Central memory CD8-positive, alpha-beta T cell (primary cell): ENCODE measurements at regions not wholly inside any gene's neighbourhood (a gene's known extent, or its start where the extent isn't known, plus 50 kb on each side); places are given as distances from the start of the nearest gene placed in this dataset.

Experiments used
- ATAC-seq: fragments of 150-1000 bp; cut with Tn5 transposase; replicated peaks from 2 replicates; pipeline ENCODE4 v1.10.0; 2022; ENCODE audit warnings: mild to moderate bottlenecking, moderate FRiP score, moderate number of reproducible peaks; ENCODE audit not compliant: poor library complexity, severe bottlenecking; ENCODE audit errors: extremely low read depth
- DNase-seq, 2 donors: peaks; one replicate each; pipeline ENCODE4 v3.0.0; 2021; ENCODE audit warnings: low spot score in 2 of 2
- H3K27ac Mint-ChIP-seq: one replicate; pipeline ENCODE4 v1.8.0; 2022; ENCODE audit warnings: low read depth, mild to moderate bottlenecking, moderate library complexity, mixed read lengths
- H3K27me3 Mint-ChIP-seq: one replicate; pipeline ENCODE4 v1.8.0; 2022; ENCODE audit warnings: mixed read lengths
- H3K36me3 Mint-ChIP-seq: one replicate; pipeline ENCODE4 v1.8.0; 2022; ENCODE audit warnings: mild to moderate bottlenecking, moderate library complexity, mixed read lengths; ENCODE audit not compliant: insufficient read depth
- H3K4me1 Mint-ChIP-seq: one replicate; pipeline ENCODE4 v1.8.0; 2022; ENCODE audit warnings: mixed read lengths
- H3K4me3 Mint-ChIP-seq: one replicate; pipeline ENCODE4 v1.8.0; 2022; ENCODE audit warnings: mild to moderate bottlenecking, moderate library complexity, mixed read lengths
- H3K9me3 Mint-ChIP-seq: one replicate; pipeline ENCODE4 v1.8.0; 2022; ENCODE audit warnings: mixed read lengths

GRCh38 chr13:75173457-75174356 lies 308.3 kb downstream of the TBC1D4 start:
- H3K4me1 Mint-ChIP-seq = no peaks in the 10 kb centered on the region
- peaks cover 64% of the 10 kb centered on the region for H3K27me3 Mint-ChIP-seq
- no peak overlapping the region for H3K4me3 Mint-ChIP-seq
- no peaks in the 10 kb centered on the region for H3K9me3 Mint-ChIP-seq
- no peak overlapping the region for H3K27ac Mint-ChIP-seq
- H3K36me3 Mint-ChIP-seq = no peaks in the 10 kb centered on the region
- DNase-seq = no peak
- ATAC-seq = no peak

DNA sequence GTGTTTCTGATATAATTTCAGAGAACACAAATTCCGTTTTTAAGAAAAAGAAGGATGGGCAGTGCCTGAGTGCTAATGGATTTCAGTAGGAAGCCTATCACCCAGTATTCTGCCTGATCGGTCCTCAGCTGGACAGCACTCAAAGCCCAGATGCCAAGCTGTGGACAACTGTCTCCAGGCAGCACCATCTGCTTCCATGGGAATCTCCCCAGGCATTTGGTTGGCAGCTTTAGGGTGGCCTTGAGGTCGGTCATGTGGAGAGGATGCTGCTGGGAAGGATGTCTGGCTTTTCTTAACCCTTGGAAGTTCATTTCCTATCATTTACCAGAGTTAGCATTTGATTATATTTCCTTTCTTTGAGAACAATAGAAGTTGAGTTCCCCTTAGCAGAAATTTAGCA lies 311.7 kb downstream of the TBC1D4 start:
- no peaks in the 10 kb centered on the region for H3K9me3 Mint-ChIP-seq
- no peaks in the 10 kb centered on the region for H3K4me1 Mint-ChIP-seq
- H3K36me3 Mint-ChIP-seq = no peaks in the 10 kb centered on the region
- H3K27ac Mint-ChIP-seq = no peak overlapping the region
- H3K27me3 Mint-ChIP-seq = peaks cover 50% of the 10 kb centered on the region
- ATAC-seq = no peak
- DNase-seq = no peak
- H3K4me3 Mint-ChIP-seq = no peak overlapping the region

DNA sequence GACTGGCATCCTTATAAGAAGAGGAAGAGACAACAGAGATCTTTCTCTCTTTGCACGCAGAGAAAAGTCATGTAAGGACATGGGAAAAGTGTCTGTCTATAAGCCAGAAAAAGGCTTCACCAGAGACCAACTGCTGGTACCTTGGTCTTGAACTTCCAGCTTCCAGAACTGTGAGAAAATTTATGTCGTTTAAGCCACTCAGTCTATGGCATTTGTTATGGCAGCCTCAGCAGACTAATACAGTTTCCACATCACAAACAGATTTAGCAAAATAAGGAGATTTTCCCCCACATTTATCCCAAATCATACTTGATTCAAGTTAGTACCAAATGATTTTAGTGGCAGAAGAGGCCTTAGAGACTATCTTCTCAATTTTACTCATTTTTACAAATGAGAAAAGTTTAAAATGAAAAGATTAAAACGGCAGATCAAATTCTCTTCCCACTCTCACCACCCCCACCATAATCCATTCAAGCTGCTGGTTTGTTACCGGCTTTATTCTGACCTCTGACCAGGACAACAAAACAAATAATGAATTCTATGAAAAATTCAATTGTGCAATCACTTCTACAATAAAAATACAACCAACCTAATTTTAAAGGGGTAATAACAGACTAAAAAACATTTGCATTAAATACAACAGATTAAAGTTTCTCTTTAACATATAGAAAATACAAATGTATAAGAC lies 316.3 kb downstream of the TBC1D4 start:
- Mint-ChIP-seq H3K36me3 (no peaks in the 10 kb centered on the region), H3K4me3 (no peak overlapping the region), H3K4me1 (no peaks in the 10 kb centered on the region), H3K9me3 (no peaks in the 10 kb centered on the region), H3K27ac (no peak overlapping the region), H3K27me3 (peaks cover 35% of the 10 kb centered on the region)
- DNase-seq (no peak), ATAC-seq (no peak)

DNA sequence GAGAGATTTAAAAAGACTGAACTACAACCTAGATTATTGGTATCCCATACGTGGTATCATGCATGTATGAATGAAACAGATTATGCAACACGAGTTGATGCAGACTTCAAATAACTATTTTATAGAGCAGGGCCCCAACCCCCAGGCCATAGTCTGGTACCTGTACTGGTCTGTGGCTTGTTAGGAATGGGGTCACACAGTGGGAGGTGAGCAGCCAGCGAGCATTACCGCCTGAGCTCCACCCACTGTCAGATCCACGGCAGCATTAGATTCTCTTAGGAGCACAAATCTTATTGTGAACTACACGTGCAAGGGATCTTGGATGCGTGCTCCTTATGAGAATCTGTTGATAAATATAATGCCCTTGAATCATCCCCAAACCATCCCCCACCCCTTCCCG lies 320.2 kb downstream of the TBC1D4 start:
- Mint-ChIP-seq H3K4me3 (no peak overlapping the region), H3K36me3 (no peaks in the 10 kb centered on the region), H3K4me1 (no peaks in the 10 kb centered on the region), H3K9me3 (no peaks in the 10 kb centered on the region), H3K27ac (no peak overlapping the region), H3K27me3 (peaks cover 53% of the 10 kb centered on the region)
- ATAC-seq = no peak
- no peak for DNase-seq

- H3K9me3 Mint-ChIP-seq = no peaks in the 10 kb centered on the region
- no peak overlapping the region for H3K27ac Mint-ChIP-seq
- DNase-seq = no peak
- H3K27me3 Mint-ChIP-seq = peaks cover 61% of the 10 kb centered on the region
- H3K4me3 Mint-ChIP-seq = no peak overlapping the region
- no peaks in the 10 kb centered on the region for H3K36me3 Mint-ChIP-seq
- no peak for ATAC-seq
- H3K4me1 Mint-ChIP-seq = no peaks in the 10 kb centered on the region
These were observed 321.0 kb downstream of the TBC1D4 start for GRCh38 chr13:75160984-75161383.

DNA sequence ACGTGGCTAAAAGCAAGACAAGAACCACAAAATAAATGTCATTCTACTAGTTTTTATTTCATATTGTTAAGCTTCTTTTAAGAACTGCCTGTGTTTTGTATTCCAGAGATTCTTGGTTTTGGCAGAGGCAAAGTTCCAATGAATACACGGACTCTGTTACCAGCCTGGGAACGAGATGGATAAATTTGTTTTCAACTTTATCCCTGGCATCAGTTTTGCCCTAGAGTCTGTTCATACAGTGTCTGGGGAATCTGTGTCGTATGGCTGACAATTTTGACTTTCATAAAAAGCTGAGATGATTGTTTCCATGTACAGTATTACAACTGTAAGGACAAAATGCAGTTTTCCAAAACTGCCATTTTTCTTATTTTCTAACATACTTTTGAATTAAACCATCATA lies 327.6 kb downstream of the TBC1D4 start:
- peaks cover 5% of the 10 kb centered on the region for H3K4me1 Mint-ChIP-seq
- H3K27ac Mint-ChIP-seq = no peak overlapping the region
- peaks cover 6% of the 10 kb centered on the region for H3K9me3 Mint-ChIP-seq
- no peak overlapping the region for H3K4me3 Mint-ChIP-seq
- ATAC-seq = no peak
- no peaks in the 10 kb centered on the region for H3K36me3 Mint-ChIP-seq
- peaks cover 85% of the 10 kb centered on the region for H3K27me3 Mint-ChIP-seq
- DNase-seq = no peak

DNA sequence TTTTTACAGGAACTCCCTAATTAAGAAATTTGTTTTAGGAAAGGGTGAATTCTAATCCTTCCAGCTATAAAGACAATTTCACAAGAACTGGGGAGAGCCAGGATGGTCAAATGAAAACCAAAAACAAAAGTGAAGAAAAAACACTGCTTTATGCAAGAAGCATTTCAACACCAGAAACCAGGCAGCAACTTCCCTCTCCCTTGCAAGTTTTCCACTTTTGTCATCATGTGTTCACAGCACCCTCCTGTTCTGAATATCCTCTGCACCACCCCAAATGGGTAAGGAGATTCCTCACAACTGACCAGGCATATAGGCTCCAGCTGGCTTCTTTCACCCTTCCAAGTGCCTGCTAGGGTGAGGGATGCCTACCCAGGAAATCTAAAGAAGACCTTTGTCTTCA lies 328.1 kb downstream of the TBC1D4 start:
- H3K4me1 Mint-ChIP-seq = peaks cover 5% of the 10 kb centered on the region
- no peak overlapping the region for H3K4me3 Mint-ChIP-seq
- H3K27ac Mint-ChIP-seq = no peak overlapping the region
- DNase-seq (no peak), ATAC-seq (no peak)
- H3K36me3 Mint-ChIP-seq = no peaks in the 10 kb centered on the region
- peaks cover 85% of the 10 kb centered on the region for H3K27me3 Mint-ChIP-seq
- peaks cover 6% of the 10 kb centered on the region for H3K9me3 Mint-ChIP-seq

- H3K4me3 Mint-ChIP-seq = no peak overlapping the region
- H3K4me1 Mint-ChIP-seq = peaks cover 5% of the 10 kb centered on the region
- DNase-seq = no peak
- H3K27me3 Mint-ChIP-seq = peaks cover 83% of the 10 kb centered on the region
- H3K36me3 Mint-ChIP-seq = no peaks in the 10 kb centered on the region
- no peak overlapping the region for H3K27ac Mint-ChIP-seq
- H3K9me3 Mint-ChIP-seq = peaks cover 6% of the 10 kb centered on the region
- no peak for ATAC-seq
These were observed 328.6 kb downstream of the TBC1D4 start for GRCh38 chr13:75153386-75153785.

DNA sequence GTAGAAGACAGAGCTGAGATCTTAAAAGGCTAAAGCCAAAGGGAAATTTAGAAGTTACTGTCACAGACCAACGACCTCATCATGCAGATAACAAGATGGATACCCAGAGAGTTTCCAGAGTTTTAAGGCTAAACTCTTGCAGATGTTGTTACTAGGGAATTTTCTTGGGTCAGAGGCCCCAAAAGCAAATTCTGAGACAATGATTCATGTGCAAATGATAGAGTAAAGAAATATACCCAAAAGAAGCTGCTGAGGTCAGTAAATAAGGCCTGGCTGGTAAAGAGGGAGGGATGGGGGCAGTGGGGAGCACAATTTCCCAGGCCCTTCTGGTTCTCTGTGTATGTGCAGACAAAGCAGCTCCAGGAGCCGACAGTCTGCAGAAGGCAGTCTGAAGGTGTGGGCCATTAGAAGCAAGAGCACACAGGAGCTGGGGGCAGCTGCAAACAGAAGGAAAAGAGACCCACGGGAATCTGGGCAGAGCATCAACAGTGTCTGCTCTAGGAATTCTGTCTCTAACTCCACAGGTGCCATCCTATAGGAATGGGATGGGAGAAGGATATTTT lies 330.8 kb downstream of the TBC1D4 start:
- ATAC-seq = no peak
- no peak for DNase-seq
- Mint-ChIP-seq H3K27me3 (peaks cover 68% of the 10 kb centered on the region), H3K4me3 (no peak overlapping the region), H3K9me3 (peaks cover 6% of the 10 kb centered on the region), H3K27ac (no peak overlapping the region), H3K4me1 (peaks cover 5% of the 10 kb centered on the region), H3K36me3 (no peaks in the 10 kb centered on the region)

- H3K27ac Mint-ChIP-seq = no peak overlapping the region
- H3K4me1 Mint-ChIP-seq = peaks cover 5% of the 10 kb centered on the region
- no peak for DNase-seq
- no peaks in the 10 kb centered on the region for H3K36me3 Mint-ChIP-seq
- peaks cover 6% of the 10 kb centered on the region for H3K9me3 Mint-ChIP-seq
- no peak overlapping the region for H3K4me3 Mint-ChIP-seq
- H3K27me3 Mint-ChIP-seq = peaks cover 69% of the 10 kb centered on the region
- ATAC-seq = no peak
These were observed 332.2 kb downstream of the TBC1D4 start for GRCh38 chr13:75149776-75150175.

DNA sequence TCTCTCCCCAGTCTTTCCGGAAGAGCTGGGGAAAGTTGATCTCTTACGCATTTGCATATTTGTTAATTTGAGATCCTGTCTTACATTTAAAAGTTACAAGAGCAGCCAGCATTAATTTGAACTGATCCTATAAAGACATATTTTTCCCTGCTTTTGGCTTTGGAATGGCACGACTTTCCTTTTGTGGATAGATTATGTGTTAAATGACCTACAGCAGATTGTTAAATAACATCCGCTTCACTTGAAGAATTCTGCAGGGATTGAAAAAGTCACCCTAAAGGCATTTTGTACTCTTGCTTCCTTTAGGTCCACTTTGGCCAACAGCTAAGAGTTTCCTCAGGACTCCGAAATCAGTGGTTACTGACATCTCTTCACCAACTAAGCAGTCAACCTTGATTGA lies 334.0 kb downstream of the TBC1D4 start:
- peaks cover 61% of the 10 kb centered on the region for H3K27me3 Mint-ChIP-seq
- H3K4me1 Mint-ChIP-seq = no peaks in the 10 kb centered on the region
- no peak overlapping the region for H3K27ac Mint-ChIP-seq
- DNase-seq (no peak), ATAC-seq (no peak)
- no peaks in the 10 kb centered on the region for H3K36me3 Mint-ChIP-seq
- H3K4me3 Mint-ChIP-seq = no peak overlapping the region
- H3K9me3 Mint-ChIP-seq = peaks cover 6% of the 10 kb centered on the region

DNA sequence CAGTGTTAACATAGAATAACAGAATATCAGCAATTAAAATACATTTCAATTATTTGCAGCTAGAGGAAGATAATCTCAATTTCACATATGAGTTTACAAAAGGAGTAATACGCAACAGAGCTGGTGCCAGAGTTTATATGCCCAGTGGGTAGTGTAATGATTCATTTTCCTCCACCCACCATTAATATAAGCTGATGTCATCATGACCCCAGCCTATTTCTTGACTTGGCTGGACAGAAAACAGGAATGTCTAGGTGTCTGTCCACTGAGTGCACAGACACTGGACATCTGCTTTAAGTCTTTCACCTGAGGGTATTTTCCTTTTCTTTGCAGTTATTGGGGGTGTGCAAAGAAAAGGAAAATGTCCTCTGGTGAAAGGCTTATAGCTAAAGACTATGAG lies 335.5 kb downstream of the TBC1D4 start:
- Mint-ChIP-seq H3K36me3 (no peaks in the 10 kb centered on the region), H3K27me3 (peaks cover 58% of the 10 kb centered on the region), H3K27ac (no peak overlapping the region), H3K9me3 (no peaks in the 10 kb centered on the region), H3K4me3 (no peak overlapping the region), H3K4me1 (no peaks in the 10 kb centered on the region)
- no peak for DNase-seq
- ATAC-seq = no peak

DNA sequence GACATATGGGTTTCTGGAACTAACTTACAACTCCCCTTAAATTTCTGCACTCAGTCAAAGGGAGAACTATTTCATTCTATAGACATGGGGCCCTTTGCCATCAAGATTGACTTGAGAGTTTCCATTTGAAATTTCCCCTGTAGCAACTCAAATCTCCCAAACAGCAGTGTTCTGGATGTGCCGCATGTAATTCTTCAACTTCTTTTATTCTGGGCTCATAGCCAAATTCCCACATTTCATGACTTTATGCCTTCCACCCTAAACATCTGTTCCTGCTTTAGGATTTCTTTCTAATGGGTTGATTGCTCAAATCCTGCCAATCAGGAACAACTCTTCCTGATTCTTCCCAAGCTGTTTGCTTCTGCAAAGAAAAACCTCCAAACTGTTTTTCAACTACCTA lies 336.0 kb downstream of the TBC1D4 start:
- DNase-seq (no peak), ATAC-seq (no peak)
- Mint-ChIP-seq H3K36me3 (no peaks in the 10 kb centered on the region), H3K27ac (no peak overlapping the region), H3K9me3 (no peaks in the 10 kb centered on the region), H3K4me1 (no peaks in the 10 kb centered on the region), H3K4me3 (no peak overlapping the region), H3K27me3 (peaks cover 61% of the 10 kb centered on the region)
